CD14-positive monocyte (primary cell): ENCODE measurements at regions not wholly inside any gene's neighbourhood (a gene's known extent, or its start where the extent isn't known, plus 50 kb on each side); places are given as distances from the start of the nearest gene placed in this dataset.

Experiments used
- DNase-seq, 3 donors: peaks; one replicate each; pipeline ENCODE4 v3.0.0-alpha.2; 2011 to 2022
- H2AFZ ChIP-seq: 2 replicates; pipeline ENCODE4 v1.6.0; 2012; ENCODE audit warnings: mild to moderate bottlenecking, low read depth, low read length, inconsistent platforms; ENCODE audit not compliant: insufficient read depth, poor library complexity, severe bottlenecking
- H3K27ac ChIP-seq, 2 donors: 1 replicate in 1 of 2; 2 replicates in 1 of 2; pipeline ENCODE4 v1.5.1; 2012 to 2013; ENCODE audit warnings: low read length in 2 of 2, control low read depth in 1 of 2, inconsistent platforms in 1 of 2, low read depth in 1 of 2, mild to moderate bottlenecking in 1 of 2
- H3K27me3 ChIP-seq, 2 donors: one replicate each; pipeline versions ENCODE4 v1.6.0 to v1.6.1; 2011 to 2013; ENCODE audit warnings: low read length in 2 of 2; ENCODE audit not compliant: control insufficient read depth in 2 of 2, insufficient read depth in 2 of 2
- H3K36me3 ChIP-seq, 2 donors: replicated peaks in 1 of 2; 1 replicate in 1 of 2; 2 replicates in 1 of 2; pipeline versions ENCODE4 v1.5.1 to v1.6.1; 2012 to 2013; ENCODE audit warnings: low read length in 2 of 2, control low read depth in 1 of 2, inconsistent platforms in 1 of 2, mild to moderate bottlenecking in 1 of 2; ENCODE audit not compliant: insufficient read depth in 2 of 2, control insufficient read depth in 1 of 2
- H3K4me1 ChIP-seq, 2 donors: 1 replicate in 1 of 2; 2 replicates in 1 of 2; pipeline versions ENCODE4 v1.5.1 to v1.6.1; 2012 to 2013; ENCODE audit warnings: low read length in 2 of 2, control low read depth in 1 of 2, inconsistent platforms in 1 of 2, mild to moderate bottlenecking in 1 of 2, moderate library complexity in 1 of 2; ENCODE audit not compliant: insufficient read depth in 2 of 2, control insufficient read depth in 1 of 2
- H3K4me2 ChIP-seq: replicated peaks from 2 replicates; pipeline ENCODE3; 2012; ENCODE audit warnings: low read length, moderate library complexity, mild to moderate bottlenecking; ENCODE audit not compliant: poor library complexity, severe bottlenecking; ENCODE audit errors: extremely low read depth
- H3K4me3 ChIP-seq, 3 experiments: fragments of 200-600 bp in 1 of 3; sonication (generic) in 1 of 3; replicated peaks in 1 of 3; 1 replicate in 2 of 3; 2 replicates in 1 of 3; pipeline ENCODE4 v1.5.1; 2011 to 2013; ENCODE audit warnings: low read length in 3 of 3, mild to moderate bottlenecking in 3 of 3, control low read depth in 2 of 3, low read depth in 2 of 3, inconsistent platforms in 1 of 3, moderate library complexity in 1 of 3
- H3K79me2 ChIP-seq: 2 replicates; pipeline ENCODE4 v1.6.0; 2012; ENCODE audit warnings: mild to moderate bottlenecking, control low read depth, inconsistent platforms, low read length, moderate library complexity; ENCODE audit not compliant: insufficient read depth
- H3K9ac ChIP-seq: 2 replicates; pipeline ENCODE4 v1.6.0; 2017; ENCODE audit warnings: low read length, mild to moderate bottlenecking; ENCODE audit not compliant: insufficient read depth, poor library complexity, severe bottlenecking
- H3K9me3 ChIP-seq, 2 donors: replicated peaks in 1 of 2; 1 replicate in 1 of 2; 2 replicates in 1 of 2; pipeline versions ENCODE4 v1.5.1 to v1.6.1; 2012 to 2013; ENCODE audit warnings: low read length in 2 of 2, control low read depth in 1 of 2; ENCODE audit not compliant: control insufficient read depth in 1 of 2, insufficient read depth in 1 of 2
- H4K20me1 ChIP-seq: 2 replicates; pipeline ENCODE4 v1.6.0; 2012; ENCODE audit warnings: mild to moderate bottlenecking, low read length, control low read depth, moderate library complexity; ENCODE audit not compliant: insufficient read depth
- H3K27ac Mint-ChIP-seq, 7 donors: one replicate each; pipeline ENCODE4 v1.8.0; 2020; ENCODE audit warnings: mild to moderate bottlenecking in 7 of 7, mixed read lengths in 7 of 7, moderate library complexity in 6 of 7, inconsistent platforms in 2 of 7
- H3K27me3 Mint-ChIP-seq, 3 donors: one replicate each; pipeline ENCODE4 v1.8.0; 2021 to 2022; ENCODE audit warnings: low read depth in 3 of 3, mild to moderate bottlenecking in 3 of 3, mixed read lengths in 3 of 3, moderate library complexity in 3 of 3, inconsistent platforms in 1 of 3
- H3K36me3 Mint-ChIP-seq, 2 donors: one replicate each; pipeline ENCODE4 v1.8.0; 2020; ENCODE audit warnings: mixed read lengths in 2 of 2, inconsistent platforms in 1 of 2, mild to moderate bottlenecking in 1 of 2
- H3K4me1 Mint-ChIP-seq: one replicate; pipeline ENCODE4 v1.8.0; 2020; ENCODE audit warnings: mild to moderate bottlenecking, mixed read lengths
- H3K4me3 Mint-ChIP-seq, 2 donors: one replicate each; pipeline ENCODE4 v1.8.0; 2020; ENCODE audit warnings: mild to moderate bottlenecking in 2 of 2, mixed read lengths in 2 of 2, moderate library complexity in 1 of 2
- H3K9me3 Mint-ChIP-seq, 7 donors: one replicate each; pipeline ENCODE4 v1.8.0; 2020 to 2022; ENCODE audit warnings: mixed read lengths in 7 of 7, mild to moderate bottlenecking in 6 of 7, moderate library complexity in 6 of 7, inconsistent platforms in 2 of 7
- WGBS: methylation state at CpG from one replicate; pipeline ENCODE4 v1.1.5; 2013; ENCODE audit warnings: missing lambda C conversion rate; ENCODE audit not compliant: insufficient coverage; 5-methylcytosine and 5-hydroxymethylcytosine counted together
- intact Hi-C, 2 donors: fragments of 100-400 bp; cut with micrococcal nuclease; formaldehyde crosslinking; loops; one replicate each; pipeline versions ENCODE4 v1.15.0 to v1.15.1; 2023
- TF ChIP-seq, protein P1 (sequence below): fragments of 200-600 bp; IDR thresholded peaks from one replicate; pipeline ENCODE4 v1.8.0; 2022; ENCODE audit warnings: antibody characterized with exemption, mild to moderate bottlenecking

DNA sequence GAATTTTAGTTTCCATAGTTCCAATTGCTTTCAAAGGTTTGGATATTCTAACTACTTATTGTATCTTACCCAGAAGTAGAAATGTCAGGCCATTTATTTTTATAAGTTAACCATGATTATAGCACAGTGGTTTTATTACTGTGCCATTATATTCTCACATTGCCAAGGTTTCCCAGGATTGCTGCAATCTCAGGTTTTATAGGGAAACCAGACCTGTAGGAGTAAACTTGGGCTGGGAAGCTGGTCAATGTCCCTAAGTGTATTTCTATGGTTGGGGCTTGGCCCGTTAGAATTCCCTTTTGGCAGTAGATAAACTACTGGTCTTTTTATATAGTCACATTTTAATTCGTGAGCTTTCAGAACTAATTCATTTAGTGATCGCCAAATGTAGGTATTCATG is 396.6 kb upstream of the KCNN2 start:
- DNase-seq = no peak
- WGBS = no CpG with 5 or more reads among the region's 3 CpGs
- H3K36me3 ChIP-seq = no peaks in the 10 kb centered on the region

DNA sequence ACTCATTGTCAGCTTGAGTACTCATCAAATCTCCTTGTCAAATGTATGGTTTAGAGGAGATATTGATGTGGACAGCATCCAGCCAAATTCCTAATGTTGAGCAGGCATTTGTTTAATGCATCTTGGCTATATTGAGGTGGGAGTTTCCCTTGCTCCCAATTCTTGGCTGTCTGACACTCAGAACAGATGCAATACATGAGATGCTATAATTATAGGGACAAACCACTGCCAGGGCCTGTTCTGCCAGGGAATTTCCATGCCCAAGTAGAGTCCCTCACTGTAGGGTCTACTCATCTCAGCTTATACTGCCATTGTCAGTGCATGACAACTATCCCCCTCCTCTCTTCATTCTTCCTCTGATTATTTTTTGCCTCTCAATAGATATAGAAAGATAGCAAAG is 392.0 kb upstream of the KCNN2 start:
- Mint-ChIP-seq H3K9me3 (peaks cover 0 to 17% (median 6%) of the 10 kb centered on the region in 7 donors), H3K4me3 (no peak overlapping the region), H3K27ac (no peak overlapping the region), H3K4me1 (no peaks in the 10 kb centered on the region), H3K27me3 (peaks cover 0 to 2% (median 0%) of the 10 kb centered on the region in 3 donors), H3K36me3 (no peaks in the 10 kb centered on the region)
- no peak for DNase-seq
- TF ChIP-seq, protein P1, sequence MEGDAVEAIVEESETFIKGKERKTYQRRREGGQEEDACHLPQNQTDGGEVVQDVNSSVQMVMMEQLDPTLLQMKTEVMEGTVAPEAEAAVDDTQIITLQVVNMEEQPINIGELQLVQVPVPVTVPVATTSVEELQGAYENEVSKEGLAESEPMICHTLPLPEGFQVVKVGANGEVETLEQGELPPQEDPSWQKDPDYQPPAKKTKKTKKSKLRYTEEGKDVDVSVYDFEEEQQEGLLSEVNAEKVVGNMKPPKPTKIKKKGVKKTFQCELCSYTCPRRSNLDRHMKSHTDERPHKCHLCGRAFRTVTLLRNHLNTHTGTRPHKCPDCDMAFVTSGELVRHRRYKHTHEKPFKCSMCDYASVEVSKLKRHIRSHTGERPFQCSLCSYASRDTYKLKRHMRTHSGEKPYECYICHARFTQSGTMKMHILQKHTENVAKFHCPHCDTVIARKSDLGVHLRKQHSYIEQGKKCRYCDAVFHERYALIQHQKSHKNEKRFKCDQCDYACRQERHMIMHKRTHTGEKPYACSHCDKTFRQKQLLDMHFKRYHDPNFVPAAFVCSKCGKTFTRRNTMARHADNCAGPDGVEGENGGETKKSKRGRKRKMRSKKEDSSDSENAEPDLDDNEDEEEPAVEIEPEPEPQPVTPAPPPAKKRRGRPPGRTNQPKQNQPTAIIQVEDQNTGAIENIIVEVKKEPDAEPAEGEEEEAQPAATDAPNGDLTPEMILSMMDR = no peak
- Histone ChIP-seq H3K9ac (no peak overlapping the region), H4K20me1 (no peaks in the 10 kb centered on the region), H3K27me3 (no peaks in the 10 kb centered on the region), H3K4me1 (no peaks in the 10 kb centered on the region), H3K27ac (no peak overlapping the region), H3K79me2 (no peaks in the 10 kb centered on the region), H3K9me3 (peaks cover 0 to 7% of the 10 kb centered on the region in 2 donors), H3K4me2 (no peak overlapping the region), H3K36me3 (no peaks in the 10 kb centered on the region), H2AFZ (no peak overlapping the region), H3K4me3 (no peak overlapping the region)
- intact Hi-C loops = no loop called here

More for the DNA sequence above, 396.6 kb upstream of the KCNN2 start:
- H3K9ac ChIP-seq = no peak overlapping the region
- no peak overlapping the region for H2AFZ ChIP-seq
- H3K4me1 Mint-ChIP-seq = no peaks in the 10 kb centered on the region
- peaks cover 0 to 15% (median 6%) of the 10 kb centered on the region in 7 donors for H3K9me3 Mint-ChIP-seq
- H4K20me1 ChIP-seq = no peaks in the 10 kb centered on the region
- H3K9me3 ChIP-seq = peaks cover 5 to 6% of the 10 kb centered on the region in 2 donors
- no peaks in the 10 kb centered on the region for H3K4me1 ChIP-seq
- H3K27ac Mint-ChIP-seq = no peak overlapping the region
- H3K4me3 ChIP-seq = no peak overlapping the region
- no peaks in the 10 kb centered on the region for H3K79me2 ChIP-seq
- TF ChIP-seq, protein P1 = no peak
- no peak overlapping the region for H3K4me2 ChIP-seq
- no peaks in the 10 kb centered on the region for H3K36me3 Mint-ChIP-seq
- intact Hi-C loops = no loop called here
- no peak overlapping the region for H3K4me3 Mint-ChIP-seq
- peaks cover 0 to 2% (median 0%) of the 10 kb centered on the region in 3 donors for H3K27me3 Mint-ChIP-seq
- H3K27me3 ChIP-seq = no peaks in the 10 kb centered on the region
- H3K27ac ChIP-seq = no peak overlapping the region
